ENCODE measurements at regions not wholly inside any gene's neighbourhood (a gene's known extent, or its start where the extent isn't known, plus 50 kb on each side); places are given as distances from the start of the nearest gene placed in this dataset.
A peak's percentile ranks its signal among the peaks of the same experiment; 100 is the strongest.

- H3K4me3 ChIP-seq (ENCODE audit: extremely low read depth in 1 of 4, insufficient read depth in 2 of 4, low read depth in 3 of 4, low read length in 4 of 4): no peak overlapping the region
- no peaks in the 10 kb centered on the region for H3K23me2 ChIP-seq (ENCODE audit: low read depth, low read length)
- no peak overlapping the region for H3K4me2 ChIP-seq (ENCODE audit: insufficient read depth in 1 of 2, low read depth in 2 of 2, low read length in 2 of 2)
- H3K23ac ChIP-seq (ENCODE audit: insufficient read length): no peak overlapping the region
- no peak overlapping the region for H3K14ac ChIP-seq (ENCODE audit: insufficient read length)
- no peak overlapping the region for H2AFZ ChIP-seq (ENCODE audit: low read length)
- no peaks in the 10 kb centered on the region for H4K20me1 ChIP-seq (replicated peaks in 1 of 2; ENCODE audit: control insufficient read depth in 1 of 2, insufficient read depth in 2 of 2, low read length in 2 of 2)
- TF ChIP-seq BCL11A (IDR thresholded peaks at IDR 0.05; ENCODE audit: low read depth in 2 of 2, low read length in 2 of 2): no peak
- peak; percentile 7 to 19; a peak in 1 of 4 replicates for TF ChIP-seq RAD21 (IDR thresholded peaks at IDR 0.05 in 1 of 2, conservative IDR thresholded peaks at IDR 0.05 in 1 of 2; ENCODE audit: low read depth in 2 of 2, low read length in 2 of 2)
- TF ChIP-seq JUND (IDR thresholded peaks at IDR 0.05; ENCODE audit: low read length): no peak
- TF ChIP-seq, protein P1, sequence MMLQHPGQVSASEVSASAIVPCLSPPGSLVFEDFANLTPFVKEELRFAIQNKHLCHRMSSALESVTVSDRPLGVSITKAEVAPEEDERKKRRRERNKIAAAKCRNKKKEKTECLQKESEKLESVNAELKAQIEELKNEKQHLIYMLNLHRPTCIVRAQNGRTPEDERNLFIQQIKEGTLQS (IDR thresholded peaks at IDR 0.05; ENCODE audit: insufficient read depth, low read depth, low read length): no peak
- TF ChIP-seq CTBP2 (IDR thresholded peaks at IDR 0.05; ENCODE audit: borderline replicate concordance, insufficient read depth, insufficient read length, low read length): no peak
- H2BK15ac ChIP-seq (ENCODE audit: low read length): no peak overlapping the region
- no peak overlapping the region for H3K27ac ChIP-seq (ENCODE audit: low read depth, low read length)
- 94% methylated on average over 6 of the region's 6 CpGs; no CpG with 5 or more reads in 1 of the 2 experiments for WGBS, 2 experiments (ENCODE audit: extremely low coverage in 1 of 2, insufficient coverage in 1 of 2, insufficient read length in 1 of 2, insufficient replicate concordance in 2 of 2, low coverage in 1 of 2, low lambda C conversion rate in 2 of 2, missing lambda C conversion rate in 1 of 2)
- no peak overlapping the region for H3K9ac ChIP-seq (replicated peaks in 1 of 4; ENCODE audit: extremely low read depth in 1 of 4, low read depth in 3 of 4, low read length in 3 of 4)
- H3K36me3 ChIP-seq (ENCODE audit: control insufficient read depth in 2 of 4, insufficient read depth in 4 of 4, low read length in 3 of 4): no peaks in the 10 kb centered on the region
- no peak overlapping the region for H2BK20ac ChIP-seq (ENCODE audit: low read length)
- H4K8ac ChIP-seq (ENCODE audit: extremely low read depth, insufficient read depth, low read length): no peak overlapping the region
- no peaks in the 10 kb centered on the region for H3K27me3 ChIP-seq (replicated peaks in 1 of 4; ENCODE audit: control insufficient read depth in 3 of 4, extremely low read depth in 1 of 4, insufficient read depth in 3 of 4, low read length in 3 of 4)
- H4K5ac ChIP-seq (ENCODE audit: insufficient read length, low read depth, low read length): no peak overlapping the region
- no peak overlapping the region for H2BK5ac ChIP-seq (ENCODE audit: low read depth, low read length)
- H3K79me1 ChIP-seq (ENCODE audit: low read depth, low read length): no peaks in the 10 kb centered on the region
- H3K79me2 ChIP-seq (ENCODE audit: control insufficient read depth in 1 of 2, insufficient read depth in 2 of 2, low read length in 2 of 2): no peaks in the 10 kb centered on the region
- H3K4ac ChIP-seq (replicated peaks; ENCODE audit: insufficient read length, low read depth, low read length): no peak overlapping the region
- no peak overlapping the region for H3K18ac ChIP-seq (ENCODE audit: extremely low read depth, low read length)
- no peak overlapping the region for H4K91ac ChIP-seq (replicated peaks; ENCODE audit: insufficient read length, low read length)
- FAIRE-seq: no peak
- H2AK5ac ChIP-seq (ENCODE audit: low read depth, low read length): no peak overlapping the region
- H2BK120ac ChIP-seq (replicated peaks; ENCODE audit: low read depth, low read length): no peak overlapping the region
- H3K9me3 ChIP-seq (ENCODE audit: insufficient read depth in 2 of 2, low read depth in 1 of 2, low read length in 1 of 2): no peaks in the 10 kb centered on the region
- H3K4me1 ChIP-seq (replicated peaks in 1 of 4; ENCODE audit: control insufficient read depth in 3 of 4, insufficient read depth in 4 of 4, low read length in 3 of 4): peaks cover 0 to 2% (median 0%) of the 10 kb centered on the region in 4 experiments; a peak in 1 of 7 replicates
- H2BK12ac ChIP-seq (ENCODE audit: low read depth, low read length): no peak overlapping the region
- DNase-seq (ENCODE audit: low read depth in 1 of 2, low spot score in 2 of 2): no peak
- ChIA-PET POLR2A (ENCODE audit: partially characterized antibody) (no interaction called here), CTCF (ENCODE audit: partially characterized antibody) (no interaction called here)
- H3K56ac ChIP-seq (replicated peaks; ENCODE audit: insufficient read length, low read depth, low read length): no peak overlapping the region
These were observed 223.8 kb downstream of the TLE1 start for GRCh38 chr9:81465468-81466011.
